Body of pancreas (tissue), 4 donors: ENCODE measurements at regions not wholly inside any gene's neighbourhood (a gene's known extent, or its start where the extent isn't known, plus 50 kb on each side); places are given as distances from the start of the nearest gene placed in this dataset.
A peak's percentile ranks its signal among the peaks of the same experiment; 100 is the strongest.

Source experiments
- ATAC-seq: fragments of 150-250 bp; one replicate; pipeline ENCODE4 v1.9.1; 2016
- DNase-seq, 4 donors: peaks; one replicate each; pipeline ENCODE4 v3.0.0-alpha.2; 2019
- H3K27ac ChIP-seq, 4 donors: fragments of 200-600 bp; sonication (generic); 1 replicate in 3 of 4; 2 replicates in 1 of 4; pipeline versions ENCODE4 v1.5.1 to v1.6.1; 2016 to 2019; ENCODE audit warnings: mild to moderate bottlenecking in 1 of 4, mixed read lengths in 1 of 4, moderate library complexity in 1 of 4
- H3K27me3 ChIP-seq, 2 donors: fragments of 200-600 bp; sonication (generic); one replicate each; pipeline ENCODE4 v1.6.0; 2016; ENCODE audit warnings: mild to moderate bottlenecking in 1 of 2
- H3K36me3 ChIP-seq, 2 donors: fragments of 200-600 bp; sonication (generic); replicated peaks in 1 of 2; 2 replicates each; pipeline ENCODE4 v1.5.1; 2016; ENCODE audit warnings: low read depth in 2 of 2; ENCODE audit not compliant: insufficient read depth in 1 of 2
- H3K4me1 ChIP-seq: fragments of 200-600 bp; sonication (generic); one replicate; pipeline ENCODE4 v1.6.0; 2016
- H3K4me3 ChIP-seq, 2 donors: fragments of 200-600 bp; sonication (generic); 1 replicate in 1 of 2; 2 replicates in 1 of 2; pipeline ENCODE4 v1.5.1; 2016 to 2019
- H3K9me3 ChIP-seq, 3 donors: fragments of 200-600 bp; sonication (generic); 1 replicate in 2 of 3; 2 replicates in 1 of 3; pipeline ENCODE4 v1.5.1; 2016
- POLR2A ChIP-seq, 3 donors: fragments of 450-650 bp; IDR thresholded peaks; one replicate each; pipeline ENCODE4 v1.6.1; 2016; ENCODE audit warnings: antibody characterized with exemption in 3 of 3, mild to moderate bottlenecking in 2 of 3
- WGBS, 2 donors: methylation state at CpG; one replicate each; pipeline ENCODE4 v1.1.5; 2017; 5-methylcytosine and 5-hydroxymethylcytosine counted together
- intact Hi-C: fragments of 100-400 bp; cut with DNase I; formaldehyde crosslinking; loops from one replicate; pipeline ENCODE4 v1.15.1; 2023
- TF ChIP-seq, protein P1 (sequence below), 7 experiments: fragments of 450-650 bp in 4 of 7; fragments of 200-600 bp in 3 of 7; sonication (generic) in 3 of 7; IDR thresholded peaks; one replicate each; pipeline ENCODE4 v1.5.1; 2016 to 2019; ENCODE audit warnings: antibody characterized with exemption in 7 of 7

DNA sequence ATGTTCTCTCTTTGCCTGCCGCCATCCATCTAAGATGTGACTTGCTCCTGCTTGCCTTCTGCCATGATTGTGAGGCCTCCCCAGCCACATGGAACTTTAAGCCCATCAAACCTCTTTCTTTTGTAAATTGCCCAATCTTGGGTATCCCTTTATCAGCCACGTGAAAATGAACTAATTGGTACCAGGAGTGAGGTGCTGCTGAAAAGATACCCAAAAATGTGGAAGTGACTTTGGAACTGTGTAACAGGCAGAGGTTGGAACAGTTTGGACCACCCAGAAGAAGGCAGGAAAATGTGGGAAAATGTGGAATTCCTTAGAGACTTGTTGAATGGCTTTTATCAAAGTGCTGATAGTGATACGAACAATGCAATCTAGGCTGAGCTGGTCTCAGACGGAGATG is 694.9 kb downstream of the FRK start:
- intact Hi-C loops, result no loop called here
- Histone ChIP-seq H3K4me3 (no peak overlapping the region), H3K27ac (no peak overlapping the region), H3K4me1 (peaks cover 3% of the 10 kb centered on the region), H3K36me3 (no peaks in the 10 kb centered on the region), H3K27me3 (no peaks in the 10 kb centered on the region), H3K9me3 (no peaks in the 10 kb centered on the region)
- DNase-seq (no peak), ATAC-seq (no peak)
- WGBS, 2 donors, result 85 to 88% methylated on average over 4 of the region's 4 CpGs
- TF ChIP-seq, protein P1, sequence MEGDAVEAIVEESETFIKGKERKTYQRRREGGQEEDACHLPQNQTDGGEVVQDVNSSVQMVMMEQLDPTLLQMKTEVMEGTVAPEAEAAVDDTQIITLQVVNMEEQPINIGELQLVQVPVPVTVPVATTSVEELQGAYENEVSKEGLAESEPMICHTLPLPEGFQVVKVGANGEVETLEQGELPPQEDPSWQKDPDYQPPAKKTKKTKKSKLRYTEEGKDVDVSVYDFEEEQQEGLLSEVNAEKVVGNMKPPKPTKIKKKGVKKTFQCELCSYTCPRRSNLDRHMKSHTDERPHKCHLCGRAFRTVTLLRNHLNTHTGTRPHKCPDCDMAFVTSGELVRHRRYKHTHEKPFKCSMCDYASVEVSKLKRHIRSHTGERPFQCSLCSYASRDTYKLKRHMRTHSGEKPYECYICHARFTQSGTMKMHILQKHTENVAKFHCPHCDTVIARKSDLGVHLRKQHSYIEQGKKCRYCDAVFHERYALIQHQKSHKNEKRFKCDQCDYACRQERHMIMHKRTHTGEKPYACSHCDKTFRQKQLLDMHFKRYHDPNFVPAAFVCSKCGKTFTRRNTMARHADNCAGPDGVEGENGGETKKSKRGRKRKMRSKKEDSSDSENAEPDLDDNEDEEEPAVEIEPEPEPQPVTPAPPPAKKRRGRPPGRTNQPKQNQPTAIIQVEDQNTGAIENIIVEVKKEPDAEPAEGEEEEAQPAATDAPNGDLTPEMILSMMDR (IDR thresholded peaks at IDR 0.05), result no peak
- TF ChIP-seq POLR2A (IDR thresholded peaks at IDR 0.05), result no peak

GRCh38 chr6:115363379-115363778 is 697.3 kb downstream of the FRK start:
- peaks cover 9% of the 10 kb centered on the region for H3K4me1 ChIP-seq
- intact Hi-C loops, result no loop called here
- DNase-seq (no peak), ATAC-seq (no peak)
- no peak overlapping the region for H3K4me3 ChIP-seq
- no peak for TF ChIP-seq POLR2A (IDR thresholded peaks at IDR 0.05)
- TF ChIP-seq, protein P1 (IDR thresholded peaks at IDR 0.05), result no peak
- WGBS, 2 donors, result 91 to 93% methylated on average over 4 of the region's 4 CpGs
- H3K27ac ChIP-seq, result no peak overlapping the region
- no peaks in the 10 kb centered on the region for H3K27me3 ChIP-seq
- H3K36me3 ChIP-seq, result no peaks in the 10 kb centered on the region
- no peaks in the 10 kb centered on the region for H3K9me3 ChIP-seq

DNA sequence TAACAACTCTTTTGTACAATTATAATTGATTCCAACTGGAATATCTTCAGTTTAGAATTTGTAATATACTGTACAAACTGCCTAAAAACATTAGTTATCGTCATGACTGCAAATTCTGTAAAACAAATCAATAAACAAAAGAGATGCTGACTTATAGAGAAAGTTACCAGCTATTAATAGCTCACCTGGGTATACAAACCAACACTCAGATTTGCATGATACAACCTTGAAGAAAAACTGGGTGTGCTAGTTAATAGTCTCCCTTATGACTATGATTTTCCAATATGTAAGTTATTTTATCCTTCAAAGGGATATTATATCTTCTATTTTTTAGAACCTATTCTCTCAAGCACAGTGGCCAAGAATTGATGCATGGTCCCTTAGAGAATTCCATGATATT is 698.5 kb downstream of the FRK start:
- DNase-seq (no peak), ATAC-seq (no peak)
- H3K27ac ChIP-seq, result no peak overlapping the region
- peaks cover 9% of the 10 kb centered on the region for H3K4me1 ChIP-seq
- no peak for TF ChIP-seq POLR2A (IDR thresholded peaks at IDR 0.05)
- TF ChIP-seq, protein P1 (IDR thresholded peaks at IDR 0.05), result no peak
- H3K36me3 ChIP-seq, result no peaks in the 10 kb centered on the region
- no peaks in the 10 kb centered on the region for H3K9me3 ChIP-seq
- H3K4me3 ChIP-seq, result no peak overlapping the region
- no peaks in the 10 kb centered on the region for H3K27me3 ChIP-seq
- intact Hi-C loops, result no loop called here
- 32 to 46% methylated on average over 1 of the region's 1 CpG for WGBS, 2 donors

DNA sequence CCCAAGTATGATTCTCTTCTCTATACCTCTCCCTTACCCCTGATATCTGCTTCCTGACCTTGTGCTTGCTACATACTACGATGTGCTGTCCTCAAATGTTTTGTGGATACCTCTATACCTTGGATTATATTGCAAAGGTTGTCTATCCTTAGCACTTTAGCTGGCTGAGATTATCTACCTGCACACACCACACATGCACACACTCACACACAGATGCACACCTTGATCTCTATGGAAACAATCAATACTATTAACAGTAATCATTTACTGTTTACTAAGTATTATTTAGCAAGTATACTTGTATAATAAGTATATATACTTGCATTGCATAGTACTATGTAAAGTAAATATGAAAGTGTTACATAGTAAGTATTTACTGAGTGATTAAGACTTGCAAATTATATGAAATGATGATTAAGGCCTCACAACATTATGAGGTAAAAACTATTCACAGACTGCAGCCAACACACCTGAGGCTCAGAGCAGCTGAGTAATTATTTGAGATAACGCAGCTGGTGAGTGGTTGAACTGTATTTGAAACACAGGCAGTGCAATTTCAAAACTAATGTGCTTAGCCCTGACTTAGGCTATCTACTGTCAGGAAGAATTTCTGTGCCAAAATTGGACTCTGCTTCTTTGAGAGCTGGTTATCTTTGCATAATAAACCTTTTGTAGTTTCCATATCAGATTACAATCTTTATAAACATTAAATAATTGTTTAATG is 699.9 kb downstream of the FRK start:
- intact Hi-C loops, result no loop called here
- DNase-seq (peak; percentile 21 to 63 (median 42)), ATAC-seq (peak; percentile 89)
- no peaks in the 10 kb centered on the region for H3K36me3 ChIP-seq
- peak overlapping the region in 2 of 4 donors; percentile 12 to 32 for H3K27ac ChIP-seq
- H3K4me3 ChIP-seq, result no peak overlapping the region
- WGBS, 2 donors, result 18 to 27% methylated on average over 2 of the region's 2 CpGs
- TF ChIP-seq, protein P1 (IDR thresholded peaks at IDR 0.05), result no peak
- no peak for TF ChIP-seq POLR2A (IDR thresholded peaks at IDR 0.05)
- H3K27me3 ChIP-seq, result no peaks in the 10 kb centered on the region
- peaks cover 9% of the 10 kb centered on the region for H3K4me1 ChIP-seq
- H3K9me3 ChIP-seq, result no peaks in the 10 kb centered on the region

GRCh38 chr6:115358616-115359015 is 702.1 kb downstream of the FRK start:
- TF ChIP-seq, protein P1 (IDR thresholded peaks at IDR 0.05), result no peak
- TF ChIP-seq POLR2A (IDR thresholded peaks at IDR 0.05), result no peak
- no peak for DNase-seq
- Histone ChIP-seq H3K9me3 (no peaks in the 10 kb centered on the region), H3K27ac (no peak overlapping the region), H3K4me3 (no peak overlapping the region), H3K4me1 (peaks cover 9% of the 10 kb centered on the region), H3K36me3 (no peaks in the 10 kb centered on the region), H3K27me3 (no peaks in the 10 kb centered on the region)
- intact Hi-C loops, result no loop called here
- ATAC-seq, result no peak
